Muscle of arm (tissue), 1 donor: ENCODE measurements at regions not wholly inside any gene's neighbourhood (a gene's known extent, or its start where the extent isn't known, plus 50 kb on each side); places are given as distances from the start of the nearest gene placed in this dataset.
"Not testable (repeated sequence)": the region's sequence is repeated elsewhere in the genome, so short reads cannot be mapped to it uniquely, and the experiment has no call there.

Experiments used
- DNase-seq: peaks from one replicate; pipeline ENCODE4 v3.0.0-alpha.2; 2013

- no peak for DNase-seq
These were observed 972.6 kb downstream of the KCNMA1 start for GRCh38 chr10:76665029-76665428.

- no peak for DNase-seq
These were observed 980.1 kb downstream of the KCNMA1 start for GRCh38 chr10:76657337-76658012.

- DNase-seq, result no peak
These were observed 986.5 kb downstream of the KCNMA1 start for GRCh38 chr10:76651154-76651553.

- DNase-seq, result peak; percentile 43
These were observed 987.9 kb downstream of the KCNMA1 start for GRCh38 chr10:76649723-76650127.

- no peak for DNase-seq
These were observed 988.4 kb downstream of the KCNMA1 start for GRCh38 chr10:76649254-76649653.

GRCh38 chr10:76647301-76647700, 990.3 kb downstream of the KCNMA1 start:
- no peak for DNase-seq

GRCh38 chr10:76645341-76645740, 992.3 kb downstream of the KCNMA1 start:
- DNase-seq, result no peak

- DNase-seq, result no peak
These were observed 993.1 kb downstream of the KCNMA1 start for GRCh38 chr10:76644476-76644875.

GRCh38 chr10:76643511-76643911, 994.1 kb downstream of the KCNMA1 start:
- peak; percentile 44 for DNase-seq

GRCh38 chr10:76642358-76642757, 995.2 kb downstream of the KCNMA1 start:
- DNase-seq, result no peak

GRCh38 chr10:76641215-76641614, 996.4 kb downstream of the KCNMA1 start:
- DNase-seq, result no peak

GRCh38 chr10:76640806-76641205, 996.8 kb downstream of the KCNMA1 start:
- DNase-seq, result no peak

GRCh38 chr10:76632767-76633051, 1004.9 kb downstream of the KCNMA1 start:
- DNase-seq, result no peak

GRCh38 chr10:76631884-76632766, 1005.5 kb downstream of the KCNMA1 start:
- no peak for DNase-seq

GRCh38 chr10:76631036-76631670, 1006.5 kb downstream of the KCNMA1 start:
- DNase-seq, result no peak

GRCh38 chr10:76628801-76629200, 1008.8 kb downstream of the KCNMA1 start:
- no peak for DNase-seq

GRCh38 chr10:76626386-76626785, 1011.2 kb downstream of the KCNMA1 start:
- no peak for DNase-seq

GRCh38 chr10:76624470-76624869, 1013.1 kb downstream of the KCNMA1 start:
- DNase-seq, result no peak

- no peak for DNase-seq
These were observed 1015.6 kb downstream of the KCNMA1 start for GRCh38 chr10:76621886-76622620.

GRCh38 chr10:76618641-76619040, 1019.0 kb downstream of the KCNMA1 start:
- no peak for DNase-seq

- no peak for DNase-seq
These were observed 1019.4 kb downstream of the KCNMA1 start for GRCh38 chr10:76618171-76618570.

- DNase-seq, result not testable (repeated sequence)
These were observed 1020.9 kb downstream of the KCNMA1 start for GRCh38 chr10:76616666-76617065.
